T1000 (cell line): ENCODE measurements at regions not wholly inside any gene's neighbourhood (a gene's known extent, or its start where the extent isn't known, plus 50 kb on each side); places are given as distances from the start of the nearest gene placed in this dataset.
"Not testable (repeated sequence)": the region's sequence is repeated elsewhere in the genome, so short reads cannot be mapped to it uniquely, and the experiment has no call there.

ENCODE experiments used
- DNase-seq: peaks from one replicate; lab custom pipeline; 2025; ENCODE audit warnings: mixed read lengths; lab: John Stamatoyannopoulos, UW

GRCh38 chr14:56351861-56352260 is 227.7 kb upstream of the TMEM260 start:
- peak; percentile 22 for DNase-seq

DNA sequence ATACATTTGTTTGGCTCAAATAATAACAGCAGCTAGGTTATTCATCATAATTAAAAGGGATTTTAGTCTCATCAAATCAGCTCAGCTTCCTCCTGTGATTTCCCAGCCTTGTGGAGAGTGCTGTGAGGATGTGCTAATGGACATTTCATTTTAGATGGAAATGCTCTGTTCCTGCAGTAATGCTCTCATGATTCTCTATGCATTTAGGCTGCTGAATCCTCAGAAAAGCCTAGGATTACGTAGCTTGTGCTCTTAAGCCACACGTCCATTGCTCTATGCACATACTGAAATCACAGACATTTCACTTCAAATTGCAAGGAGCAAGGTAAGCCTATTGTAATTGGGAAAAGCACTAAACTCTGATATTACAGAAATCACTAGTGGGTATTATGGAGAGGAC is 226.6 kb upstream of the TMEM260 start:
- DNase-seq, result no peak

- no peak for DNase-seq
These were observed 222.2 kb upstream of the TMEM260 start for GRCh38 chr14:56357428-56357827.

DNA sequence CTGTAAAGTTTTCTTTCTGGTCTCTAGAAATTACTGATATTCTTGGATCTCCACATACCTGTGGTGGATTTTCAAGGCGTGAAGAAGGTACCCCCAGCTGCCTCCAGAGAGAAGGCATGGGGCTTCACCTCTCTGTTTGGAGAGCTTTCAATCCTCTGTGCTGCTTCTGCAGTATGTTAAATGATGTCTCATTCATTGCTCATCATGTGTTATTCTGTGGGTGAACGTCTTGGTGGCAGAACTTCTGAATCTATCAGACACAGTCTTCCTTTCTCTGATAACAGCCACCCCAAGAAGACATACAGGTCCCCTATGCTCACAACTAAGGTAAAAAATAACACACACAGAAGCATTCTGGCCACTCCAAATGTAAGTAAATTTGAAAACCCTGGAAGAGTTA is 221.3 kb upstream of the TMEM260 start:
- DNase-seq, result no peak

GRCh38 chr14:56358851-56359614 is 220.6 kb upstream of the TMEM260 start:
- no peak for DNase-seq

DNA sequence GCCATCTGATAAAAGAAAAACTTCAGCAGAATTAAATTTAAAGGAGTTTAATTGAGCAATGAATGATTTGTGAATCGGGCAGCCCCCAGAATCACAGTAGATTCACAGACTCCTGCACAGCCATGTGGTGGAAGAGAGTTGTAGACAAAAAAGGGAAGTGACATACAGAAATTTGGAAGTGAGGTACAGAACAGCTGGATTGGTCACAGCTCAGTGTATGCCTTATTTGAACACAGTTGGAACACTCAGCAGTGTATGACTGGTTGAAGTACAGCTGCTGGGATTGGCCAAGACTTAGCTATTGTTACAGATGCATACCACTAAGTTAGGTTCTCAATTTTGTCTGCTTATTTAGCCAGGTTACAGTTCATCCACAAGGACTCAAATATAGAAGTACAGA is 213.9 kb upstream of the TMEM260 start:
- DNase-seq, result not testable (repeated sequence)

DNA sequence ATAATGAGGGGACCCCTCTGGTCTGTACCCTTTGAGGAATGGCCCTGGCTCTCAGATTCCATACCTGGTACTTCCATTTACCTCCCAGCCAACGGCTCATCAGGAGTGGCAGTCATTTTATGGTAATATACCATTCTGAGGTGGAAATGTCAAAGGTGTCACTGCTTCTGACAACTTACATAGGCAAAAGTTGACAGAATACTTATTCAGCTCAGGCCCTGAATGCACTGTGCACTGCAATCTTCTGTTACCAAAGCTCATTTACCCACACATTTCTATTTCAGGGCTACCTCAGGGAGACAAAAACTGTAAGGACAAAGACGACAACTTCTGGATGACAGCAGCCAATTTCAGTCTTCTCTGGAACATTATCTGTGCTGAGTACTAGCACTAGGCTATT is 212.2 kb upstream of the TMEM260 start:
- DNase-seq, result no peak

DNA sequence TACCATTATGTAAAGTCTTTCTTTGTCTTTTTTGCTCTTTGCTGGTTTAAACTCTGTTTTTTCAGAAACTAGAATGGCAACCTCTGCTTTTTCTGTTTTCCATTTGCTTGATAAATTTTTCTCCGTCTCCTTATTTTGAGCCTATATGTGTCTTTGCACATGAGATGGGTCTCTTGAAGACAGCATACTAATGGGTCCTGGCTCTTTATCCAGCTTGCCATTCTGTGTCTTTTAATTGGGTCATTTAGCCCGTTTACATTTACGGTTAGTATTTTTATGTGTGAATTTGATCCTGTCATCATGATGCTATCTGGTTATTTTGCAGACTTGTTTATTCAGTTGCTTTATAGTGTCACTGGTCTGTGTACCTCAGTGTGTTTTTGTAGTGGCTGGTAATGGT is 207.9 kb upstream of the TMEM260 start:
- DNase-seq, result no peak

- DNase-seq, result no peak
These were observed 205.2 kb upstream of the TMEM260 start for GRCh38 chr14:56374421-56374820.

GRCh38 chr14:56378046-56378445 is 201.6 kb upstream of the TMEM260 start:
- no peak for DNase-seq

DNA sequence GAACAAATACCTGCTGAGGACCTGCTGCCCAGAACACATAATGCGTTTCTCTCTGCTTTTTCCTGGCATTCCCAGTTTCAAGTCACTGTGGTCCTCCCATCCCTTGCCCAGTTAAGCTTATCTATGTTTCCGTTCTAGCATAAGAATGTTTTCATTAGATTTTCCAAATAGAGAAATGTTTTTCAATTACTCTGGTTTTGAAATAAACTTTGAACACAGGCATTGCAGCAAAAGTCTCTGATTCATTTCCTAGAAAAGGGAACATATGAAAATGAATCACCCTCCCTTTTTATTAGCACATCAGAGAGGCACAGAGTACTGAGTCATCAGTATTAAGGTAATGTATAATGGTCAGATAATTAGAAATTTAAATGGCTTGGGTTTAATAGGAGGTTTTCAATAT is 201.1 kb upstream of the TMEM260 start:
- no peak for DNase-seq

DNA sequence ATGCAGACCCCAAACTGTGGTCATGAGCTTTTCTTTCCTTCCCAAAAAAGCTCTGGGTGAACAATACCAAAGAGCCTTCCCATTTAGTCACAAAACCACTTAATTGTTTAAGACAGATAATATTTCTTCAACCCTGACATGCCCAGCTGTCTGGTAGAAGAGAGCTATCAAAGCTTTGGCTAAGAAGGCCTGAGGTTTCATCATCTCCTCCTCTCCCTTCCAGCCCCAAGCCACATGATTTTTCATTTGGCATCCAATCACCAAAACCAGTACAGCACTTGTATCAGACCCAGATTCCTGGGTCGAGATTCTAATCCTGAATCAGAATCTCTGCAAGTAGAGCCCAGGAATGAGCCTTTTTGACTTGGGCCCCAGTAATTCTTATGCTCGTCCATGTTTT is 199.6 kb upstream of the TMEM260 start:
- DNase-seq, result no peak

DNA sequence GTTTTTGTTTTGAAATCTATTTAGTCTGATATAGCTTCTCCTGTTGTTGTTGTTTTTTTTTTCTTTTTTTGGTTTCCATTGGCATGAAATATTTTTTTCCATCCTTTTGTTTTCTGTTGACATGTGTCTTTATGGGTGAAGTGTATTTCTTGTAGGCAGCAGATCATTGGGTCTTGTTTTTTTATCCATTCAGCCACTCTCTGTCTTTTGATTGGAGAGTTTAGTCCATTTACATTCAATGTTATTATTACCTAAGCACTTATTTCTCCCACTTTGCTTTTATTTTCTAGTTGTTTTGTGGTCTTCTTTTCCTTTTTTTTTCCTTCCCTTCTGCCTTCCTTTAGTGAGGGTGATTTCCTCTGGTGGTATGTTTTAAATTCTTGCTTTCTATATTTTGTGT is 193.6 kb upstream of the TMEM260 start:
- no peak for DNase-seq

DNA sequence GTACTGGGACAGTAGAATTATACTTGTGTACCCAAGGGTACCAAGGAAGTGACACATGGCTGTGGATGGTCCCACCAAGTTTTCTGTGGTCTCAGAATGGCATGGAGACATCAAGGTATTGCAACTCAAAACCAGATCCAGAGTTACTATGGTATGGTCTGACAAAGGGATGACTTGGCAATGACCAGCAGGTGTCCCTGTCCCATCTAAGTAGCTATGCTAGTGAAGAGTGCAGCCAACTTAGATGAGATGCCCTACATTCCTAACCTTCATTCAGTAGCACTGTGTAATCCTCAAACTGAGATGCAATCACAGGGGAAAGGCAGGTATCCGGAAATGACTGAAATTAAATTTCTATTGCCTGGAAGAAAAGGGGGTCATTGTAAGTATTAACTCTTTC is 188.7 kb upstream of the TMEM260 start:
- DNase-seq, result no peak

GRCh38 chr14:56394826-56395530 is 184.6 kb upstream of the TMEM260 start:
- no peak for DNase-seq

- no peak for DNase-seq
These were observed 179.3 kb upstream of the TMEM260 start for GRCh38 chr14:56400109-56400825.

- DNase-seq, result no peak
These were observed 166.8 kb upstream of the TMEM260 start for GRCh38 chr14:56412468-56413434.

DNA sequence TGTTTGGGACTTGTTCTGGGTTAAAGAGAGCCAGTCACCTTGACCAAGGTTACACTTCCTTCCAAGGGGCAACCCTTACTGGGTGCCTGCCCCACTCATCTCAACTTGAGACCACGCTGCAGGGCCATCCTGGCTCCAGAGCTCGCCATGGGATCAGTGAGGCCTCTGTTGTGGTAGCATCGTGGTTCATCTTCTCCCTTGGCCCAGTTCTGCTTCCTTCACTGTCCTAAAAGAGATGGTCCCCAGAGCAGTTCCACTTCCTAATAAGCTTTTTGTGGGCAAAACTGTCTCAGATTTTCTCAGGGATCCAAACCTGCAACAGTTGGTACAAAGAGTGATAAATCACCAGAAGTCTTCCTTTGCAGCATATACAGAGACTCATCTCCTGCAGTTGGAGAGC is 165.9 kb upstream of the TMEM260 start:
- no peak for DNase-seq

- no peak for DNase-seq
These were observed 165.4 kb upstream of the TMEM260 start for GRCh38 chr14:56414236-56414635.

GRCh38 chr14:56416213-56416612 is 163.4 kb upstream of the TMEM260 start:
- no peak for DNase-seq

GRCh38 chr14:56417173-56417572 is 162.4 kb upstream of the TMEM260 start:
- DNase-seq, result no peak

- DNase-seq, result no peak
These were observed 159.8 kb upstream of the TMEM260 start for GRCh38 chr14:56419750-56420149.
